ENCODE measurements at regions not wholly inside any gene's neighbourhood (a gene's known extent, or its start where the extent isn't known, plus 50 kb on each side); places are given as distances from the start of the nearest gene placed in this dataset.

- TF ChIP-seq REST (IDR thresholded peaks at IDR 0.05; ENCODE audit: low read depth, low read length) (no peak), CREB1 (IDR thresholded peaks at IDR 0.05; ENCODE audit: low read depth) (no peak), SMC3 (IDR thresholded peaks at IDR 0.05; ENCODE audit: borderline replicate concordance, low read length) (no peak), ZNF274 (IDR thresholded peaks at IDR 0.05; ENCODE audit: insufficient read depth, insufficient read length) (no peak), CTCF (IDR thresholded peaks at IDR 0.05 in 2 of 3, conservative IDR thresholded peaks at IDR 0.05 in 1 of 3; ENCODE audit: control insufficient read depth in 2 of 3, extremely low read depth in 1 of 3, insufficient read depth in 1 of 3, low read depth in 3 of 3, low read length in 3 of 3) (no peak), RFX5 (IDR thresholded peaks at IDR 0.05; ENCODE audit: low read depth, low read length) (no peak), HSF1 (IDR thresholded peaks at IDR 0.05; ENCODE audit: low read depth, low read length) (no peak), CREM (IDR thresholded peaks at IDR 0.05; ENCODE audit: low read depth) (no peak), ZBTB33 (IDR thresholded peaks at IDR 0.05) (no peak), CHD4 (IDR thresholded peaks at IDR 0.05) (no peak), POLR2A (IDR thresholded peaks at IDR 0.05; ENCODE audit: low read depth, low read length) (no peak), TAF1 (IDR thresholded peaks at IDR 0.05; ENCODE audit: borderline replicate concordance, low read depth, low read length) (no peak), CEBPB (IDR thresholded peaks at IDR 0.05; ENCODE audit: borderline replicate concordance in 1 of 2, low read depth in 2 of 2, low read length in 2 of 2) (no peak), SUZ12 (IDR thresholded peaks at IDR 0.05; ENCODE audit: unreplicated experiment) (no peak)
Measured at GRCh38 chr20:55031971-55032370, 556.6 kb downstream of the DOK5 start.

Data from GM12878 (cell line).